ENCODE measurements at regions not wholly inside any gene's neighbourhood (a gene's known extent, or its start where the extent isn't known, plus 50 kb on each side); places are given as distances from the start of the nearest gene placed in this dataset.
"Not testable (repeated sequence)": the region's sequence is repeated elsewhere in the genome, so short reads cannot be mapped to it uniquely, and the experiment has no call there.

DNA sequence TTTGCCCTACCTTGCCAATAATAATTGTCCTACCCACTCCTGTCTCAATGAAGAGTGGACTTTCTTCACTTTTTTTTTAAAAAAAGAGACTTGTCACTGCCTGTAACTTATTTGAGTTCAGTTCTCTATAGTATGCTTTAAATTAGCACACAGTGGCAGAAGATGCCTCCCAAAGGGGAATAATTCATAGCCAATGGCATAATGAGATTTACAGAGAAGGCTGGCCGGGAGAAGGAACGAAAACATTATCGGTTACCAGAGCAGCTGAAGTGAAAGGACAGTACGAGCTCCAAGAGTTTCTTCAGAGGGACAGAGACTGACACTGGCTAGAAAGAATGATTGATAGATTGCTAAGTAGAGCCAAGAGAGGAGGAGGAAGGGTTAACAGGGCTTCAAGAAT, 356.3 kb downstream of the EMP1 start:
- no peak for DNase-seq

DNA sequence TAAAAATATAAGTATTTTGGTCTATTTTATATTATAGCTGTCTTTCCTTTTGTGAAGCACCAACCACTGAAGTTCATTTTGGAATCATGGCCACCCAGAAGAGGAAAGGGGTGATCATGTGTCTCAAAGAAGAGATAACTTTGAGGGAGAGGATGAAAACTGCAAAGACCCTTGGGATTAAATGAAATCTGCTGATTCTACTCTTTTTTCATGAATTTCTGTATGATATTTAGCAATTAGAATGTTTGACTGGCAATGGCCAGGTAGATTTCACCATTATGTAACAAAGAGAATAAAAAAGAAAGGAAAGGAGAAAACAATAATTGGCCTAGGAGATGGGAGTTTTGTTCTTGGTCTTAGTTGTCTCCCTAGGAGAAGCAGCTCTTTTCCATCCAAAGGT, 350.8 kb downstream of the EMP1 start:
- DNase-seq = no peak

DNA sequence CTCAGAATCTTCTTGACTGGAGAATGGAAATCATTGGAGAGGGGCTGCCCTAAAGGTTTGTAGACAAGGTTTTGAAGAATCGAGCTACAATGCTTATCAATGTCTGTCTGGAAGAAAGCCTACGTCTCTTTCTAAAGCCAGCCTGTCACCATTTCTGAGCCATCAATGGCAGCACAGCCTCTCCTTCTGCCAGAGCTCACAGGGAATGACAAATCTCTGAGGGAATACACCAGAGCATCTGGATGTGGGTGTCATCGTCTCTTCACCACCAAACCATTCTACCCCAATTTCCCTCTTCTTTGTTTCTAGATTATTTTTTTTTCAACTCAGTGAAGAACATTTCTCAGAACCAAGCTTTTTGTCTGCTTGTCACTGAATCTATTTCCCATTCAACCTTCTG, 349.7 kb downstream of the EMP1 start:
- DNase-seq = no peak

DNA sequence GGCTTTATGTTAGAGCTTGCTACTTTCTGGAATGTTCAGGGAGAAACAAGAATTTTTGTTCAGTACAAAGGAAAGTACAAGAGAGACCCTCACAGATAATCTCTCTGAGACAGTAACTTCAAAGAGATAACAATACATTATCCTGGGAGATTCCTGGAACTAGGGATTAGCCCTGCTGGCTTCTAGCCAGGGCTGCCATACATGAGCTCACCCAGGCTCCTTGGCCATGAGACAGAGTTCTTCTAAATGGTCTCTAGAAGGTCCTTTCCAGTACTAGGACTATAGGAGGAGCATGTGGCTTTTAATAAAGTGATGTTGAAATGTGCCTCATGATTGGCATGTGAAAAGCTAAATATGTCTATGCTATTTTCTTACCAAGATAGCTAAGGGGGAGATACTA, 342.5 kb downstream of the EMP1 start:
- no peak for DNase-seq

DNA sequence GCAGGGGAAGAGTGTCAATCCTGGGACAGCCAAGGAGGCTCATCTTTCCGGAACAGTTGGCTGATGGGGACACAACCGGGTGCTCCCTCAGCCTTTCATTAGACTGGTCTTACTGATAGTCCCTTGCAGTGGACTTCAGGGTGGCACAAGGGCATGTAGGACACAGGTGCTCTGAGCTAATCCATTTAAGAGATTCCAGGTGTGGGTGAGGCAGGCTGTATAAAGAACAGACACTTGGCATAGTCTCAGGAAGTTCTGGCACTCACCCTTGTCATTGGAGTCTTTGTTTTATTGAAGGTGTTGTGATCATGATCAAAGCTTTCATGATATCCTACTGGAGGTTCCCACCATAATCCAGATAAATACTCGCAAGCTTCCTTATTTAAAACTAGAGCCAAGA, 341.6 kb downstream of the EMP1 start:
- no peak for DNase-seq

DNA sequence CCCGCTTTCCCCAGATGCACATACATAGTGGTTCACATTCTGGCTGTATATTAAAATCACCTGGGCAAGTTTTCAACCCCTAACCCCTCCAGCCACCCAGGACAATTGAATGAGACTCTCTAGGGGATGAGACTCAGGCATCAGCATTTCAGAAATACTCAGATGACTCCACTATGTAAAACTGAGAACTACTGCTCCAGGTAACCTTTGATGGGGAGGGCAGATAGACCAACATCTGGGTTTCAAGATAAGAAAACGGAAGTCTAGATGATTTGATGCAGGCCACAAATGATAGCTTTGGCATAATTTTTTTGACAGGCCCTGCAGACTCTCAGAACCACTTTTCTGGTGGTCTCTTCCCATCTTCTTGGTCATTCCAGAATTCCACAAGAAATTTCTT, 341.1 kb downstream of the EMP1 start:
- no peak for DNase-seq

DNA sequence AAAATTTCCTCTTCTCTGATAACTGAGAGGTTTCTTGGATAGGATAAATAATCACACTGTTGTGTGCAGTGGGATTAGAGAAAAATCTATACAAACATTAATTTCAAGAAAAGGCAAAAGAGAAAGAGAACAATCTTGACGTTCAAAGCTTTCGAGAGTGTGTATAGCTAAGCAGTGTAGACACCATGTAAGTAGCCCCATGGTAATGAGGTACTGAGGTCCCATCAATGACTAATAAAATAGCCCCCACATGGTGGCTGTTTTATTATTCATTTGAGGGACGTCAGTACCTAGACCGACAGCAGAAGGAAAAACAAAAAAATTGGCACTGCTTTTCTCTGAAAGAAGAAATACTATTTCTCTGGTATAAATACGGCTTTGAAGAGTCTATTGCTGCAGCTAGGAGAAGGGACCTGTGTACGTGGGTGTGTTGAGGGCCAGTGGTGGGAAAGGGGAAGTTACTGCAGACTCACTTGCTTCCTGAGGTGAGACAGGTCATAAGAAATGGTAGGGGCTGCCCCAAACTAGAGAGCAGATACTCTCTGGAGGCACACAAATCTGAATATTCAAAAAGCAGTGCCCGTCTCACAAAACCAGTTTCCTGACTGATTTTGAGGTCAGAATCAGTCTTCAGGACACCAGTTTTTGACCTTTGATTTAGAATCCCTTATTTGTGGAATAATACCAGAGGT, 339.8 kb downstream of the EMP1 start:
- DNase-seq = no peak

DNA sequence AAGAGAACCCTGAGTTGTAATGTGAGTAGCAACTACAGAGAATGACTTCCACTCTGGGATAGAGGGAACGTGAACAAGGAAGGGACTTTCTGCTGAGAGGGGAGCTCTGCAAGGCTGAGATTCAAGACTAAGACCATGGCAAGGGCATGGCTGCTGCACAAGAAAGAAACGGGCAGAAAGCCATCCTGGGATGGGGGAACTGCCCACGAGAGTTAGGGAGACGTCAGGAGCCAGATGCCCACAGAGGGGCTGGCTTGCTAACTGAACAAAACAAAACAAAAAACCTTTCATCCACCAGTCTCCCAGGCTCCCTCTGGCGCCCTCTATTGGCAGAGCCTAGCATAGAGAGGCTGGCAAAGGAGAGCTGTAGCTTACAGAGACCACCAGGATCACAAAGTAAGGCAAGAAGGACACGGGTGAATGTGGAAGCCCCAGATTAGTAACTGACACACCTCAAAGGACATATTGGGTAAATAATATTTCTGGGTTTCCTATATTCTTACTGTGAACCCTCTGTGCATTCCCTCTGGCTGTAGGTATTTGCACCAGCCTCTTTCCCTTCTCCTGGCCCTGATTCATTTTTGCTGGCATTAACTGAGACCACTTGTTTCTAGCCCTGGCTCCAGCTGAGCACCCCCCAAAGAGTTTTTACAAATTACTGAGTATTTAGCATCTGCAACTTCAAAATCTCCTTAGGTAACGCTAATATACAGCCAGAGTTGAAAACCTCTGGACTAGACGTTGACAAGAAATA, 338.3 kb downstream of the EMP1 start:
- DNase-seq = peak; percentile 63

DNA sequence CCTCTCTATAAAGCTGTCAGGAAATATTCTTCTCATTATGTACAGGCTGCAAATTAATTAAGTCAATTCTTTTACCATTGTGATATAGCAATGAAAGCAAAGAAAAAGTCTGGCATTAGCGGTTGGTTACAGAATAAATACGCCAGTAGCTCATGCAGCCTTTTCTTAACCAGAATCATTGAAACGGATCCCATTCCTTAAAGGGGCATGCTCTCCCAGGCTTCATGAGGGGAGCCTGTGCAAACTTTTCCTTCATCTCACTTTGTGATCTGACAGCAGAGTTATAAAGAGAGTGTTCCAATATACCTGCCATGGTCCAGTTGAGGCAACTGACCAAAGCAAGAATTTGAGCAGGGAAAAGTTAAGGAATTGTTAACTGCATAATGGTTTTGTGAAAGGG, 337.7 kb downstream of the EMP1 start:
- DNase-seq = no peak

DNA sequence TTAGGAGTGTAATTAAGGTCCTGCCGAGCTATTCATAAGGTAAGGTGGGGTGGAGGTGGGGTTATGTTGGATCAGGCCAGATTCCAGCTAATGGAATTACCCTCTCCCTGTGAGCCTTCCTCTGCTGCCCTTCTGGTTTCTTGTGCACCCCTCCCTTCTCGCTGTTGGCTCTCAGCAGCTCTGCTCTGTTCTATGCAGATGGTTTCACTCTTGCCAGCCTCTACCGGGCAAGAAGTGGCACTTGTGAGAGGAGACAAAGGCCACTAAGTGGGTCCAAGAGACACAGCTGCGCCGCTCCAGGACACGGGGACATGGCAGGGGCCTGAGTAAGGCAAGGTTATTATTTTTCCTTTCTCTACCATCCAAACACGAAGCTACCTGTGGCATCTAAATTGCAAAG, 334.4 kb downstream of the EMP1 start:
- DNase-seq = no peak

DNA sequence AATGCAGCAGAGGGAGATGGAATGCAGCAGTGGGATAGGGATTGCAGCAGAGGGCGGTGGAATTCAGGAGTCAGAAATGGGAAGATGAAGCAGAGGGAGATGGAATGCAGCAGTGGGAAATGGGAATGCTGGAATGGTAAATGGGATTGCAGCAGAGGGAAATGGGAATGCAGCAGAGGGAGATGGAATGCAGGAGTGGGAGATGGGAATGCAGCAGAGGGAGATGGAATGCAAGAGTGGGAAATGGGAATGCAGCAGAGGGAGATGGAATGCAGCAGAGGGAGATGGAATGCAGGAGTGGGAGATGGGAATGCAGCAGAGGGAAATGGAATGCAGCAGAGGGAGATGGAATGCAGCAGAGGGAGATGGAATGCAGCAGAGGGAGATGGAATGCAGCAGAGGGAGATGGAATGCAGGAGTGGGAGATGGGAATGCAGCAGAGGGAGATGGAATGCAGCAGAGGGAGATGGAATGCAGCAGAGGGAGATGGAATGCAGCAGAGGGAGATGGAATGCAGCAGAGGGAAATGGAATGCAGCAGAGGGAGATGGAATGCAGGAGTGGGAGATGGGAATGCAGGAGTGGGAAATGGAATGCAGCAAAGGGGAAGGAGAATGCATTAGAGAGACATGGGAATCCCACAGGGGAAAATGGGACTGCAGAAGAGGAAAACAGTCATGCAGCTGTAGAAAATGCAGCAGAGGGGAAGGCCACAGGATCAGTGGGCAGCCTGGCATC, 329.8 kb downstream of the EMP1 start:
- not testable (repeated sequence) for DNase-seq

DNA sequence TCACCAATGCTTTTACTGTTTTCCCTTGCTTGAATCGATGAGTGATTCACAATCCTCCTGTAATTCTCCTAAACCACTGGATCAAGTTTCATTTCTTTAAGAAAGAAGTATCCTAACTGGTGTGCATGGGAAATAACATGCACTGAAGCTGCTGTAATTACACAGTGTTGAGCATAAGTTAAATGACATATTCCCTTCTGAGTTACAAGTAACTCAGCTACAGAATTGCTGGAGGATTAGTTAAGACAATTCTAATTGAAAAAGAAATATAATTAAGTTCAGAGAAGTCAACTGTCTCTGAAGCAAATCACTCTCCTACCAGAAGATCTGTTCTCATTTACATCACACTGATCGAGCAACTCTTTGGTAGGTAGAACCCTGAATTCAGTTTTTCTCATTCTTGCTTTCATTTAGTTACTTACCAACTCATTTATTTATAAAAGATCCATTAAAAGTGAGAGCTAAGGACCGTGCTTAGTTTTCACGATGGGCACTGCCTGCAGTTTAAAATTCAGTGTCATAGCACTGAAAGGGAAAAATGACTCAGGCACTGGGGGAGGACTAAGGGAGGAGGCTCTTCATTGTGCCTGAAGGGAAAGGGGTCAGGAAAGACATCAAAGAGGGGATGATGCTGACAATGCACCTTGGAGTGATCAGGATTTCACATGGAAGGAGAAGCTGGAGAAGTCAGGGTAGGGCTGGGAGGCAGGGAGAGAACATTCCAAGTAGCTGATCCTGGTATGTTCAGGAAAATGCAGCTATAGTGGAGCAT, 327.2 kb downstream of the EMP1 start:
- DNase-seq = no peak

DNA sequence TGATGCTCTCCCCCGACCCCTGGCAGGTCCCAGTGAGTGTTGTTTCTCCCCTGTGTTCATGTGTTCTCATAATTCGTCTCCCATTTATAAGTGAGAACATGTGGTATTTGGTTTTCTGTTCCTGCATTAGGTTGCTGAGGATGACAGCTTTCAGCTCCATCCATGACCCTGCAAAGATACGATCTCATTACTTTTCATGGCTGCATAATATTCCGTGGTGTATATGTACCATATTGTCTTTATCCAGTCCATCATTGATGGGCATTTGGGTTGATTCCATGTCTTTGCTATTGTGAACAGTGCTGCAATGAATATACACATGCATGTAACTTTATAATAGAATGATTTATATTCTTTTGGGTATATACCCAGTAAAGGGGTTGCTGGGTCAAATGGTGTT, 321.5 kb downstream of the EMP1 start:
- DNase-seq = not testable (repeated sequence)

DNA sequence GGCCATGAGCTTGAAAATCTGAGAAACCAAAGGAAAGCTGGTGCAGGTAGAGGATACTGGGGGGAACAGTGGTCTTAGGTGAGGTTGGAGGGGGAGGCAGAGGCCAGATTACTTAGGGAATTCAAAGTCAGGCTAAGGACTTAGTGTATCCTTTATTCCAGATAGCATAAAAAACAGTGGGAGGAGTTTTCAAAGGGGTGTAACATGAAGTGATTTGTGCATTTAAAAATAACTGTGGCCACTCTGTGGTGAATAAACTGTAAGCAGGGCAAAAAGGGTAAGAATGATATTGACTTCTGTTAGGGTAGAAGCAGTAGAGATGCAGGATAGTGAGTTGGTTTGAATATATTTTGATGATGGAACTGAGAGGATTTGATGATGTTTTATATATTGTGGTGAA, 313.2 kb downstream of the EMP1 start:
- no peak for DNase-seq

DNA sequence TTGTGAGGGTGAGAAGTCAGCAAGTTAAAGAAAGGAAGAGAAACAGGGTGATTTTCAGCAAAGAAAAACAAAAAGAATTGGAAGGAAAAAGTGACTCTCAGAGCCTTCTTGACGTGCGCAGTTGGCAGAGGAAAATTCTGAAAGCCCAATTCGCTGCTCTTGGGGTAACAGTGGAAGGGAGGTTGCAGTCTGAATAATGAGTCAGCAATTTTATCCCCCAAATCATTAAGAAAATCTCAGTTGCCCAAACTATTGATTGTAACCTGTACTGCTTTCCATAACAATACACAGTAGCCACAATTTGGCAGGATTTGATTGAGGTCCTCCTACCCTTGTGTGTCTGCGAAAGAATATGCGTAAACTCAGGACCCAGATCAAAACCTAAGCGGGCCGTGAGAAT, 309.1 kb downstream of the EMP1 start:
- DNase-seq = no peak

DNA sequence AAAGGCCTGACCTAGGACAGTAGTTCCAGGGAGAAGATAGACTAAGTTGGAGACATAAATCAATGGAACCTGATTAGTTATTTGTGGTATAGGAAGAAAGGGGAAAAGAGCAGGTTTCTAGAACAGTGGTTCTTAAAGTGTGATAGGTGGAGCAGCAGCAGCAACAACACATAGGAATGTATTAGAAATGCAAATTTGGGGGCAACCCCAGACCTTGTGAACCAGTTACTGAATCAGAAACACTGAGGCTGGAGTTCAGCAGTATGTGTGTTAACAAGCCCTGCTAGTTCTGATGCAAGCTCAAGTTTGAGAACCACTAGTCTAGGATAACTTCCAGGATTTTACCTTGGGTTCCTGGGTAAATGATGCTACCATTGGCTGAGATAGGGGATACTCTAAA, 308.7 kb downstream of the EMP1 start:
- DNase-seq = no peak

DNA sequence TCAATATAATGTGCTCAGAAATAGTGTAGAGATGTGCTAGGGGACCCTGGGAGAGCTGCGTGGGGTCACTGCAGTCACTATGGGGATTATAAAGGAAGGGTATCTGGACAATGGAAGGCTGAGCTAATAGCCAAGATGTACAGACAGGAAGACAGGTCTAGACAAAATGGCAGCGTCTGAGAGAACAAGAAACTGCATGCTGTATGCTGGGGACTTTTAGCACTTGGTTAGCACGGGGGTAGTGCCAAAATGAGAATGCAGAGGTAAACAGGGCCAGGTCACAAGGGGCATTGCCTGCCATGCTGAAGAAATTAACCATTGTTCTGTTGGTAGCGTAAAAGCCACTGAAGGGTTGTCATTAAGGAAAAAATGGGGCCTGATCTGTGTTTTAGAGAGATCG, 308.2 kb downstream of the EMP1 start:
- DNase-seq = no peak

DNA sequence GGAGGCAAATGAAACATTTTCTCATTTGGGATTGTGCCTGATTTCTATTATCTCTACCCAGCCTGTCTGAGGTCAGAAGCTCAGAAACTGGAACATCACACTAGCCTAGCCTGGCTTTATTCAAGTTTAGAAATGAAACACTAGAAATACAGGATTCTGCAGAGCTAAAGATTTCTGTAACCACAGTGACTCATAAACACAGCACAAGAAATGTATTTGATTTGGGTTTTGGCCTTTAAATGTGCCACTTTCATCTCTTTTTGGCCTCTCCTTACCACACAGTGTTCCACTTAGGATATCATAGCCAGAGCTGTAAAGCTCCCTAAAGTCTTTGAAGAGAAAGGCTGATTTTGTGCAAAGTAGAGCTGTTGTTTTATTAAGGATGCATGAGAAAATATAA, 307.5 kb downstream of the EMP1 start:
- DNase-seq = no peak

DNA sequence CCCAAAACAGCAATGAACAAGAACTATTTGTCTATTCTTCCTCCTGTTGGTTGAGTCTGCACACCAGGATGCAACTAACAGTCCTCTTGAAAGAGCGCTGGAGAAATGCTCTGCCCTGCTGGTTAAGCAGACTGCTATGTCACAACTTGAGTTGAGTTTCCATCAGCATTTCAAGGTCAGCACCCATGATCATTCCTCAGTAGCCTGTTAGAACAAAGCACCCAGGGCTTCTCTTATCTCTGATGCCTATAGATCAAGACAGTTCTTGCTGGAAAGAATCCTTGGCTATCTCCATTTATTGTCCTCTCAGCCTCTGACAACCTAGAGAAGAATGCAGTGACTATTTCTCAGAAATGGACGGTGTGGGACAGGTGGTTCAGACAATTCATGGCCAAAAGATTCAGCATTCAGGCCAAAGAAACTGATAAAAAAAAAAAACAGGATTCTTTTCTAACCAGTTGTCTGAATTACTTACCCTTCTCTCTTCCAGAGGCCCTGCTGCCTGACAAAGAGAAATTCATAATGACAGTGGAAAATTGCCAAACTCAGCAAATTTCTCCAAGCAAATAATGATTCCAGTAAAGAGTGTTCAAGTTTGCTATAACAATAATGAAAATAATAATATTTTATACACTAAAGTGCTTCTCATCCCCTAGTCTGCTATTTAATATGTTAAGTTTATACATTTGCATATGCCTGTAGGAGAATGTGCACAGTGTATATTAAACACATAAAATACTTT, 306.7 kb downstream of the EMP1 start:
- DNase-seq = no peak

DNA sequence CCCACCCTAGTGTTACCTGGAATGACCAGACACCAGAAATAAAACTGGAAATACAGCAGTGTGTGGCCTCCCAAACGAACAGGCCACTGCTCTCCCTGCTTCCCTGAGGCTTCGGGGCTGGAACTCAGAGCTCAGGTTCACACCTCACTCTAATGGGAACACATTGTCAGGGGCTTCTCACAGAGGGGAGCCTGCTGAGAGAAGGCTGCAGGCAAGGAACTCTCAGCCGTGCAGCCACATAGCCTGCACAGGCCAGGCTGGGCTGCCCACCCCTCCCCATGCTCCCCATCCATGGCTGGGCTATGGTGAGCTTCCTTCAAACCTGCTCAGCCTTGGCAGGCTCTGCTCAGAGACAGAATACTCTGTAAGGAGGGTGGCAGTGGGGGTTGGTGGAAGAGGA, 302.5 kb downstream of the EMP1 start:
- no peak for DNase-seq

DNA sequence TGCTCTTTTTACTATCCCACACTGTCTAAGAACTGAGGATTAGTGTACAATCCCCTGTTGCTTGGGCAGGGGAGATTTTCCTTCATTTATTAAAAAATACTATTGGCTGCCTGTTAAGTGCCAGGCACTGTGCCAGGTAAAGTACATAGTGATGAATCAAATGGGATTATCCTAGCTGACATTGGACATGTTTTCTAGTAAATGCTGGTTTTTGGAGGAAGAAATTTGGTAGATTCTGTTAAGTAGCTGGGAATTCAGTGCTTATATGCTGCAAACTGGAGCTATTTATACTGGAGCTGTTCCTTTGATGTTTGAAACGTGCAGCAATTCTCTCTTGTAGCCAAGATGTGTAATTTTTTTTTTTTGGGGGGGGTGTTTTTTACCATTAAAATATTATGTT, 299.6 kb downstream of the EMP1 start:
- DNase-seq = no peak

DNA sequence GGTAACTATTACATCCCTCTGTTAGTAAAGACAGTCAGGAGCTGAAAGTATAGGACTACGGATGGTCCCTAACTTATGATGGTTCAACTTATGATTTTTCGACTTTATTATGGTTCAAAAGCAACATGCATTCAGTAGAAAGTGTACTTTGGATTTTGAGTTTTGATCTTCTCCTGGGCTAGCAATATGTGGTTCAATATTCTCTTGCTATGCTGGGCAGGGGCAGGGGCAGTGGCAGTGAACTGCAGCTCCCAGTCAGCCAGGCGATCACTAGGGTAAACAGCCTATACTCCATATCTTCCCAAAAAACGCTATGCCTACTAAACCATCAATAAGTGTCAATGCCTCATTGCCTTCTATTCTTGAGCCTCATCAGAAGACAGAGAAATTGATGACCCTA, 292.7 kb downstream of the EMP1 start:
- no peak for DNase-seq

DNA sequence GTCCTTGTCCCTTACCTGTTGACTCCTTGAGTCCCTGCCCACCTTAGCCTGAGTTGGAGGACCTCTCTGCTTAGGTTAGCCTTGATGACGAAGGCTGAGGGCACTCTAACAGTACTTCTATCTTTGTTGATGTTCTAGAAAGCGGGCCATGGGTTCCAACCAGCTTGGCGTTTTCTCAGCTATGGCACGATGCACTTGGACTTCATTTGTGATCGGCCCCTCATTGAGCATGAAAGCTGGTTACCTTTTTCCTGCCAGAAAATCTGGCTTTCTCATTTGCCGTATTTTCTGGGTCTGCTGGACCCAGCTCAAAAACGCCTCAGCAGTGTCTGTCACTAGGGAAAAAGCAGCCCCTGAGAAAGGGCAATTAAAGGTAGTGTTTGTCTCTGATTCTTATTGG, 290.8 kb downstream of the EMP1 start:
- no peak for DNase-seq
